Superior temporal gyrus (tissue), 1 donor: ENCODE measurements at regions not wholly inside any gene's neighbourhood (a gene's known extent, or its start where the extent isn't known, plus 50 kb on each side); places are given as distances from the start of the nearest gene placed in this dataset.
"Not testable (repeated sequence)": the region's sequence is repeated elsewhere in the genome, so short reads cannot be mapped to it uniquely, and the experiment has no call there.

Source experiments
- DNase-seq: peaks from one replicate; pipeline ENCODE4 v3.0.0-alpha.2; 2016; ENCODE audit errors: extremely low spot score

DNA sequence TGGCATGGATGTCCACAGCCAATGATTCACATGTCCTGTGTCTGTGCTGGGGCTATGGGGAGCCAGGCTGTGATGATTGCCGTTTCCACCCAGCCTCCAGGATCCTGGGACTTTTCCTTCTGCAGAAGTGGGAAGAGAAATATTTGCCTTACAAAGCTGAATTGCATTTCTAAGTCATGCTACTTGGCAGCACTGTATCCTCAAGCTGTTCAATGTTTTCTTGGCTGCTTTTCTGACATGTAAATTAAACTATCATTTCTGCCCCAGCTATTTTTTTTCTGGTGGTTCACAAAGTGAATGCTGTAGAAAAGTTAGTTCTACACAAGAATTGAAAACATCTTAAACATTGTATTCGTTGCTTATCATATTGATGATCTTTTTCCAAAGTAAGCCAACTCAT lies 51.9 kb upstream of the TCERG1L start:
- DNase-seq = peak; percentile 38

GRCh38 chr10:131371571-131371970 lies 60.0 kb upstream of the TCERG1L start:
- no peak for DNase-seq

- no peak for DNase-seq
Measured at GRCh38 chr10:131381576-131381975, 70.1 kb upstream of the TCERG1L start.

DNA sequence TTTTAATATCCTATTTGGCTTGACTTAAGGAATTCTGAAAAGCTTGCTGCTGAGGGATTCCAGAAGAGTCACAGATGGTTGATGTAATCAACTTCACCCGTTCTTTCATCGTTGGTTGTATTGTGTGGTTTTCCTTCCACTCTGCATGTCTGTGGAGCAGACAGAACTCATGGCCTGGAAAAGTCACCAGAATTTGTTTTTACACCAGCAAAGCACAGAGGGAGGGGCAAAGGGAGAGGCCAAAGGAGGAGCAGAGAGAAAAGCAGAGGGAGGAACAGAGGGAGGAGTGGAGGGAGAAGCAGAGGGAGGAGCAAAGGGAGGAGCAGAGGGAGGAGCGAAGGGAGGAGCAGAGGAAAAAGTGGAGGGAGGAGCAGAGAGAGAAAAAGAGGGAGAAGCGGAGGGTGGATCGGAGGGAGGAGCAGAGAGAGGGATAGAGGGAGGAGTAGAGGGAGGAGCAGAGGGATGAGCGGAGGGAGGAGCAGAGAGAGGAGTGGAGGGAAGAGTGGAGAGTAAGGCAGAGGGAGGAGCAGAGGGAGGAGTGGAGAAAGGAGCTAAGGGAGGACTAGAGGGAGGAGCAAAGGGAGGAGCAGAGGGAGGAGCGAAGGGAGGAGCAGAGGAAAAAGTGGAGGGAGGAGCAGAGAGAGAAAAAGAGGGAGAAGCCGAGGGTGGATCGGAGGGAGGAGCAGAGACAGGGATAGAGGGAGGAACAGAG lies 73.8 kb upstream of the TCERG1L start:
- DNase-seq = not testable (repeated sequence)

- DNase-seq = no peak
Measured at GRCh38 chr10:131387018-131387529, 75.6 kb upstream of the TCERG1L start.

DNA sequence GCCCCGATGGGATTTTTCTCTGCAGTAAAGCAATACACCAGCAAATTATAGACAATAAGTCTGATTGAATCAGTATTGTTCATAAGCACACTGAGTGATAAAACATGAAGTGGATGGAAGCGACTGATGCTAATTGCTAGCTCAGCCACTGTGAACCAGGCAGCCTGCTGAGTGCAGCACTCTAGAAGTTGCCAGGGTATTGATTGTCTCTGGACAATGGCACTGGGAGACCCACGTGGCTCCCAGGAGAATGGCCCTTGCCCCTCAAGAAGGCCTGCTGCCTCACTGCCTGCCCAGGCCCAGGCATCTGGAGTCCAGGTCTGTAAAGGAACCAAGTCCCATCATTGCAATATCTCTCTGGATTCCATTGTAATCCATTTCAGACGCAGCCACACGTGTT lies 80.4 kb upstream of the TCERG1L start:
- DNase-seq = no peak

- no peak for DNase-seq
Measured at GRCh38 chr10:131396121-131397050, 84.9 kb upstream of the TCERG1L start.

DNA sequence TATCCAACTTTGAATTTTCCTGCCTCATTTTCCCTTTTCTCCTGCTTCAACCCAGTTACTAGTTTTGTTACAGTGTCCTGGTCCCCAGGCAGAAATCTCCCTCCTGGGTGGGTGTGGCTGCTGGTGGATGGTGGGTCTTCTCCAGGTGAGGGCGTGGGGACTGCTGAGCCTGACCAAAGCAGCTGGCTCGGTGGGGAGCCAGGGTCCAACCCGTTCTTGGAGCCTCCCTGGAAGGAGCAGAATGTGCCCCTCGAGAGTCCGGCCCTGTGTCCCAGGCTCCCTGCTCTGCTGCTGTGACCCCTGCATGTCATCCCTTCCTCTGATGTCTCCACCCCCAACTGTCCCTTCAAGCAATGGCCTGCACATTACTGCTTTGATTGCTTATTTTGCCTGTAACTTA lies 86.6 kb upstream of the TCERG1L start:
- no peak for DNase-seq

DNA sequence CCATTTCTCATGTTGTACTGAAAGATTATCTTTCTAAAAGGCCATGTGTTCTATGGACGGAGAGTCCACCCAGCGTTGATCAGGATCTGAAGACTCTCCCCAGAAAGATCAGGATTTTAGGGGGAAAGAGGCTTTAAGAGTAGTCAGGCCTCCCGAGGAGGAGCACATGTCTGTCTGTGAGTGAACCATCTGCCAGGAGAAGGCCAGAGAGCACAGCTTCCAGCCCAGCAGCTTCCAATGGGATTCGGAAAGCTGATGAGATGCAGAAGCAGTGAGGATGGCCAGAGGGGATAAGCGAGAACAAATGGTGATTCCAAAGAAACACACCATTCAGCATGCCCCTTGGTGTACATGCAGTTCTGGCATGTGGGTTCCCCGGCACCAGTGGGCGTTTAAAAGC lies 88.5 kb upstream of the TCERG1L start:
- no peak for DNase-seq

DNA sequence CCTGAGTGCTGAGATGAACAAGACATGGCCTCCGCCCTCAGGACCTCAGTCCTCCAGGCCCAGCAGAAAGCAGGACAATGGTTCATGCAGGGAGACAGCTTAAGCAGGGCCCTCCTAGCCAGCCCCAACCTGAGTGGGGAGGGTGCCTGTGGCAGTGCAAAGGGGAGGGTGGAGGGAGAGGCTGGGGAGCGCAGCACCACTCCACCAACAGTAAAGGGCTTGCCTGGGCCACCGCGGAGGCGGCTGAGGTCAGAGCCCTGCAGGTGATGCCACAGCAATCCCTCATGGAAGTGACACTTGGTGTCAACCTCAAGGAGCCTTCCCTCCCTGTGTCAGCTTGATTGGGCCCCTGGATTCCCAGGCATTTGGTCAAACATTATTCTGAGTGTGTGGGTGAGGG lies 89.0 kb upstream of the TCERG1L start:
- DNase-seq = no peak

DNA sequence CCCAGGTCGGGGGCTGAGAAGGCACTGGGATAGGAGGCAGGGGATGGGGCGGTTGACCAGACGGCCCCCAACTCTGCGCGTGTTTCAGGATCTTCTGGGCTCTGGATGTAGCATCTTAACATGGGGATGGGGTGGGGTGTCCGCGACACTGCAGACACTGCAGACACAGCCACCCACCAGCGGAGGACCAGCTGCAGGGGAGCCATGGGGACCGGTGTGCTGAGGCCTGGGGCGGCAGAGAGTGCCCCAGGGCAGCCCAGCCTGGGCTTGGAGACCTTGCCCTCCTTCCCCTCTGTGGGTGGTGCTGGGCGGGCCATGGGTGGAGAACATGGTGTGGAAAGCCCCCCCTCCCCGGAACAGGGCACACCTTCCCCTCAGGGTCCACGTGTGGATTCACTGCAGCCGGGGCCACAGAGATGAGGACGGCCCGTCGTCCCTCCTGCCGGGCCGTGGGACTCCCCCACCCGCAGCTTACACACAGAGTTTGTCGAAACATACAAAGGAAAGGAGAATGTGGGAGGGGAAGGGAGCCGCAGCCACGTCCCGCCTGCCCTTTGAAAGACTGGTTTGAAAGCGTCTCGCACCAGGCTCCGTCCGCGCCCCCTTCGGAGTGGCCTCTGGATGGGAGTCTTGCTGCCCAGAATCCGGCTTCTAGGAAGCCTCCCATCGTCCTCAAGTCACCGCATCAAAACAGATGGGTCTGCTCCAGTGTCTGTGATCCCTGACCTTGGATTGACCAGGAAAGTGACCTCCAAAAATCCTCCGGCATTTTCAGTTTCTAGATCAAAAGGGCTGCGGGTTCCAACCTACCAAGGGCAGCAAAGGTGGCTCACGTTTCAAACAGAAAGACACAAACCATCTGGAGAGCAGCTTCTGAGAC lies 91.5 kb upstream of the TCERG1L start:
- DNase-seq = no peak

GRCh38 chr10:131403936-131404335 lies 92.4 kb upstream of the TCERG1L start:
- DNase-seq = no peak

DNA sequence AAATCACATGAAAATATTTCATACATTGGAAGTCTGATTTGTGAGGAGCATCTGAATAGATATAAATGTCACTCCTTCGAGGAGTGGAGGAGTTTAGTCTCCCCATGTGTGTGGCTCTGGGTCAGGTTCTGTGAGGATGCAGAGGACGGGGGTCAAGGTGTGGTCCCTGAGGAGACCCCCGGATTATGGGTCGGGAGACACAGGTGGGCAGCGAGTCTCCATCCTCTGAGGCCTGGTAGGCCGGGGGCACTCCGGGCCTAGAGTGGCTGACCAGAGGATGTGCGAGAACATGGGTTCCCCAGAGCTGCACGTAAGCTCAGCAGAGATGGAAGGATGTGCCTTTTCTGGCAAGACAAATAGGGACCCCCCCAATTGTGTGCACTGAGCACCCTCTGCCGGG lies 93.4 kb upstream of the TCERG1L start:
- no peak for DNase-seq

DNA sequence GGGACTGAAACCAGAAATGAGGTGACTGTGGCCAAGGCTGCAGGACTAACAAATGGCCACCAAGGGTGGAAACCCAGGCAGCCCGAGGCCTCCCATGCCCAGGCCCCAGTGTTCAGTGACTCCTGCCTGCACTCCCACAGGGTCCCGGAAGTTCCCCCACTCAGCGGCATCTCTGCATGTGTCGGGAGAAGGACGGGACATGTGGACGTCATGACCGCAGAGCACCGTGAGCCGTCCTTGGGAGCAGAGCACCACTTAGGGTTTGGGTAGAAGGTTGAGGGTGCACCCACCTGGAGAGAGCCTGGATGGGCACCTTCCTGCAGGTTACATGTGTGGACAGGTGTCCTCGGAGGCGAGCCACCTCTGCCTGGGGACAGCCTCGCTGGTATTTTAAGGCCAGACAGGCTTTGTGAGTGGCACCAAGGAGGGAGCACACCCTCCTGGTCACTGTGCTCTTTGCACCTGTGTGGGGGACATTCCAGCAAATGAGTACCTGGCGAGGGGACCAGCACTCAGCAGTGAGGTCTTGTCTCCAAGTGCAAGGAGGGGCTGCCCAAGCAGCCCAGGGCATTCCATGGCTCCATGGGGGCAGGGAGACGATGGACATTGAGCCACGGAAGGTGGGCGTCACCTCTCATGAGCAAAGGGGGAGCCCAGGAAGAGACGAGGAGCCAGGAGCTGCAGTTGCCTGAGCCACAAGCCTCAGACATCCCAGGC lies 95.3 kb upstream of the TCERG1L start:
- no peak for DNase-seq

- DNase-seq = no peak
Measured at GRCh38 chr10:131418681-131419080, 107.2 kb upstream of the TCERG1L start.

GRCh38 chr10:131419797-131420196 lies 108.3 kb upstream of the TCERG1L start:
- no peak for DNase-seq

DNA sequence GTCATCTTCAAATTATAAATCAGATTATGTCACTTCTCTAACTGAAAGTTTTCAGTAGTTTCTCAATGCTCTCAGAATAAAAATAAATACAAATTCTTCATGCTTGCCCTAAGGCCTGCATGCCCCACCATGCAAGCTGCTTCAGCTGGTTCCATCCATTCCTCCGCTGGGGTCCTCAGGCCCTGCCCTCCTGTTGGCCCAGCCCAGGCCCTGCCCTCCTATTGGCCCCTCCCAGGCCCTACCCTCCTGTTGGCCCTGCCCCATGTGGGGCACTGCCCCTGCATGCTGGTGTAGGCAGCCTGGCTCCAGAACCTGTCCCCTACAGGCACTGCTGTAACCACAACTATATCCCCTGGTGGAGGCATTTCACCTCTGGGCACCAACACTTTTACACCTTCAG lies 109.3 kb upstream of the TCERG1L start:
- no peak for DNase-seq

GRCh38 chr10:131421381-131421780 lies 109.9 kb upstream of the TCERG1L start:
- DNase-seq = no peak

- DNase-seq = no peak
Measured at GRCh38 chr10:131422731-131423130, 111.2 kb upstream of the TCERG1L start.

- DNase-seq = no peak
Measured at GRCh38 chr10:131424053-131424452, 112.5 kb upstream of the TCERG1L start.

DNA sequence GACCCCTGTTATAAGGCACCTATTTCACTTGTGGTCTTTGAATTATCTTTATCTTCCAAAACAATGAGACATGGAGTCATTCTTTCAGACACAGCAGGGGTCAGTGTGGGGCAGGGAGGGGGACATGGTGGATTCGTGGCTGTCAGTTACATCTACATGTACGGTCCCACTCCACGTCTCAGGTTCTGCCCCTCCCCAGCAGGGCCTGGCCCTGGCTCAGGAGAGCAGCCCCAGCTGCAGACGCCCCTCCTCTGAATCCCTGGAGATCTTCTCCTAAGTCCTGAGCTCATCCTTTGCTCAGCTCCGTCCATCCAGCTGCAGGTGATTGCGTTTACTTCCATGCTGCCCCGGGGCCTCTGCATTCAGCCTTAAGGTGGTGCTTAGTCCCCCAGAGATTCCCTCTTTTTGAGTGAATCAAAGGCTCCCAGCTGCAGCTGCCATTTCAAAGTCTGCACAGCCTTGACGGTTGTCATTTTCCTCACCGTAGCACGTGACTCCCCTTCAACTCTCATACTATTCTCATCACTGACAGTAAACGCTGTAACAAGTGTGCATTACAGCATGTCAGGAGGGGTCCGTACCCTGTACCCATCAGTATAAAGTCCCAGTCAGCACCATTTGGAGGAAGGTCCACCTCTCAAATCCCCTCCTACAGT lies 113.4 kb upstream of the TCERG1L start:
- no peak for DNase-seq
